ENCODE measurements at regions not wholly inside any gene's neighbourhood (a gene's known extent, or its start where the extent isn't known, plus 50 kb on each side); places are given as distances from the start of the nearest gene placed in this dataset.

GRCh38 chr12:4025181-4026019, 152.2 kb upstream of the PARP11 start:
- TF ChIP-seq TCF12 (IDR thresholded peaks at IDR 0.05) (no peak), YY1 (IDR thresholded peaks at IDR 0.05; ENCODE audit: low read depth) (no peak), FOSL2 (IDR thresholded peaks at IDR 0.05; ENCODE audit: borderline replicate concordance, low read depth) (no peak), CTCF (IDR thresholded peaks at IDR 0.05) (no peak), SIN3A (IDR thresholded peaks at IDR 0.05; ENCODE audit: borderline replicate concordance, low read depth, low read length) (no peak), ZBTB33 (IDR thresholded peaks at IDR 0.05; ENCODE audit: borderline replicate concordance, low read depth) (no peak), CHD2 (IDR thresholded peaks at IDR 0.05; ENCODE audit: low read length, partially characterized antibody) (no peak), POLR2AphosphoS5 (IDR thresholded peaks at IDR 0.05; ENCODE audit: low read depth, low read length) (no peak), GABPA (IDR thresholded peaks at IDR 0.05; ENCODE audit: low read depth) (no peak)
